HL-60 (cell line): ENCODE measurements at regions not wholly inside any gene's neighbourhood (a gene's known extent, or its start where the extent isn't known, plus 50 kb on each side); places are given as distances from the start of the nearest gene placed in this dataset.
"Not testable (repeated sequence)": the region's sequence is repeated elsewhere in the genome, so short reads cannot be mapped to it uniquely, and the experiment has no call there.

Experiments
- DNase-seq, 2 experiments: peaks; one replicate each; pipeline ENCODE4 v3.0.0-alpha.2; 2010 to 2020; ENCODE audit warnings: low read depth in 1 of 2, low spot score in 1 of 2
- H3K27ac ChIP-seq: fragments of 250-450 bp; sonication (Bioruptor Pico); replicated peaks from 2 replicates; pipeline ENCODE4 v1.5.1; 2020; ENCODE audit warnings: mild to moderate bottlenecking, moderate library complexity
- H3K27me3 ChIP-seq: fragments of 250-450 bp; sonication (Bioruptor Pico); 2 replicates; pipeline ENCODE4 v1.5.1; 2021; ENCODE audit warnings: mild to moderate bottlenecking, moderate library complexity; ENCODE audit not compliant: insufficient read depth, poor library complexity, severe bottlenecking
- H3K4me3 ChIP-seq: replicated peaks from 2 replicates; pipeline ENCODE4 v1.5.1; 2011; ENCODE audit warnings: mild to moderate bottlenecking, control low read depth, low read length; ENCODE audit not compliant: insufficient read depth
- GABPA ChIP-seq: IDR thresholded peaks from 2 replicates; pipeline ENCODE4 v1.6.1; 2012; ENCODE audit warnings: low read depth
- POLR2AphosphoS5 ChIP-seq: IDR thresholded peaks from 2 replicates; pipeline ENCODE4 v1.6.1; 2012; ENCODE audit warnings: low read depth
- REST ChIP-seq: IDR thresholded peaks from 2 replicates; pipeline ENCODE4 v1.6.1; 2012; ENCODE audit warnings: low read depth; ENCODE audit not compliant: insufficient replicate concordance
- SPI1 ChIP-seq: IDR thresholded peaks from 2 replicates; pipeline ENCODE4 v1.6.1; 2012; ENCODE audit warnings: low read depth, mild to moderate bottlenecking, borderline replicate concordance
- TF ChIP-seq, protein P1 (sequence below): IDR thresholded peaks from one replicate; pipeline ENCODE4 v1.5.1; 2011; ENCODE audit warnings: low read length, control low read depth, inconsistent platforms; ENCODE audit not compliant: insufficient read depth

DNA sequence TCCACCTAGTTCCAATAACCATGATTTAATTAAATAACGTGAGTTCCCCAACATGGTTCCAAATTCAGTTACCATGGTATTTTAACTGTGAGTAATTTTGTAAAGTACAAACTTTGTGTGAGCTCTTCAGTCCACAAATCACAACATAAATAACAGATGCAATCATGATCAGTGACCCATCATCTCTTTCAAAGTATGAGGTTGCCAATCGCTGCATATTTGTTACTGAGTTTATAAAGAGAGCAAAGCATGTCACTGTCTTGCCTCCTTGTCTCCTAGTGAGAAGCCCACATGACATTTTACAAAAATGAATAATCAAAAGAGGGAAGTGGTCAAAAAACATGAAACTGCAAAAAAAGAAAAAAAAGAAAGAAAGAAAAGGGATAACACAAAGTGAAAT lies 69.1 kb upstream of the PDSS1 start:
- no peak for DNase-seq

DNA sequence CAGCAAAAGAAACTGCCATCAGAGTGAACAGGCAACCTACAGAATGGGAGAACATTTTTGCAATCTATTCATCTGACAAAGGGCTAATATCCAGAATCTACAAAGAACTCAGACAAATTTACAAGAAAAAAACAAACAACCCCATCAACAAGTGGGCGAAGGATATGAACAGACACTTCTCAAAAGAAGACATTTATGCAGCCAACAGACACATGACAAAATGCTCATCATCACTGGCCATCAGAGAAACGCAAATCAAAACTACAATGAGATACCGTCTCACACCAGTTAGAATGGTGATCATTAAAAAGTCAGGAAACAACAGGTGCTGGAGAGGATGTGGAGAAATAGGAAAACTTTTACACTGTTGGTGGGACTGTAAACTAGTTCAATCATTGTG lies 65.3 kb upstream of the PDSS1 start:
- H3K27me3 ChIP-seq, DNase-seq, H3K4me3 ChIP-seq, H3K27ac ChIP-seq: not testable (repeated sequence)

More for the DNA sequence above, 69.1 kb upstream of the PDSS1 start:
- Histone ChIP-seq H3K27ac (peak overlapping the region; percentile 52), H3K4me3 (no peak overlapping the region), H3K27me3 (no peaks in the 10 kb centered on the region)
- TF ChIP-seq SPI1 (peak; percentile 63), REST (no peak), POLR2AphosphoS5 (no peak), GABPA (no peak)
- TF ChIP-seq, protein P1, sequence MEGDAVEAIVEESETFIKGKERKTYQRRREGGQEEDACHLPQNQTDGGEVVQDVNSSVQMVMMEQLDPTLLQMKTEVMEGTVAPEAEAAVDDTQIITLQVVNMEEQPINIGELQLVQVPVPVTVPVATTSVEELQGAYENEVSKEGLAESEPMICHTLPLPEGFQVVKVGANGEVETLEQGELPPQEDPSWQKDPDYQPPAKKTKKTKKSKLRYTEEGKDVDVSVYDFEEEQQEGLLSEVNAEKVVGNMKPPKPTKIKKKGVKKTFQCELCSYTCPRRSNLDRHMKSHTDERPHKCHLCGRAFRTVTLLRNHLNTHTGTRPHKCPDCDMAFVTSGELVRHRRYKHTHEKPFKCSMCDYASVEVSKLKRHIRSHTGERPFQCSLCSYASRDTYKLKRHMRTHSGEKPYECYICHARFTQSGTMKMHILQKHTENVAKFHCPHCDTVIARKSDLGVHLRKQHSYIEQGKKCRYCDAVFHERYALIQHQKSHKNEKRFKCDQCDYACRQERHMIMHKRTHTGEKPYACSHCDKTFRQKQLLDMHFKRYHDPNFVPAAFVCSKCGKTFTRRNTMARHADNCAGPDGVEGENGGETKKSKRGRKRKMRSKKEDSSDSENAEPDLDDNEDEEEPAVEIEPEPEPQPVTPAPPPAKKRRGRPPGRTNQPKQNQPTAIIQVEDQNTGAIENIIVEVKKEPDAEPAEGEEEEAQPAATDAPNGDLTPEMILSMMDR, result no peak

- H3K4me3 ChIP-seq, DNase-seq, H3K27me3 ChIP-seq, H3K27ac ChIP-seq: not testable (repeated sequence)
Observed at GRCh38 chr10:26634111-26634510, 63.4 kb upstream of the PDSS1 start.

- Histone ChIP-seq H3K4me3 (no peak overlapping the region), H3K27ac (no peak overlapping the region), H3K27me3 (no peaks in the 10 kb centered on the region)
- no peak for DNase-seq
- no peak for TF ChIP-seq REST
- no peak for TF ChIP-seq GABPA
- TF ChIP-seq, protein P1, result no peak
- no peak for TF ChIP-seq SPI1
- no peak for TF ChIP-seq POLR2AphosphoS5
Observed at GRCh38 chr10:26637521-26638275, 59.8 kb upstream of the PDSS1 start.

- Histone ChIP-seq H3K27ac (no peak overlapping the region), H3K27me3 (no peaks in the 10 kb centered on the region), H3K4me3 (no peak overlapping the region)
- no peak for TF ChIP-seq GABPA
- TF ChIP-seq, protein P1, result no peak
- no peak for TF ChIP-seq REST
- TF ChIP-seq POLR2AphosphoS5, result no peak
- no peak for TF ChIP-seq SPI1
- no peak for DNase-seq
Observed at GRCh38 chr10:26640391-26640790, 57.1 kb upstream of the PDSS1 start.
